Body of pancreas (tissue), 4 donors: ENCODE measurements at regions not wholly inside any gene's neighbourhood (a gene's known extent, or its start where the extent isn't known, plus 50 kb on each side); places are given as distances from the start of the nearest gene placed in this dataset.

Experiments
- ATAC-seq: fragments of 150-250 bp; one replicate; pipeline ENCODE4 v1.9.1; 2016
- DNase-seq, 4 donors: peaks; one replicate each; pipeline ENCODE4 v3.0.0-alpha.2; 2019
- H3K27ac ChIP-seq, 4 donors: fragments of 200-600 bp; sonication (generic); 1 replicate in 3 of 4; 2 replicates in 1 of 4; pipeline versions ENCODE4 v1.5.1 to v1.6.1; 2016 to 2019; ENCODE audit warnings: mild to moderate bottlenecking in 1 of 4, mixed read lengths in 1 of 4, moderate library complexity in 1 of 4
- H3K27me3 ChIP-seq, 2 donors: fragments of 200-600 bp; sonication (generic); one replicate each; pipeline ENCODE4 v1.6.0; 2016; ENCODE audit warnings: mild to moderate bottlenecking in 1 of 2
- H3K36me3 ChIP-seq, 2 donors: fragments of 200-600 bp; sonication (generic); replicated peaks in 1 of 2; 2 replicates each; pipeline ENCODE4 v1.5.1; 2016; ENCODE audit warnings: low read depth in 2 of 2; ENCODE audit not compliant: insufficient read depth in 1 of 2
- H3K4me1 ChIP-seq: fragments of 200-600 bp; sonication (generic); one replicate; pipeline ENCODE4 v1.6.0; 2016
- H3K4me3 ChIP-seq, 2 donors: fragments of 200-600 bp; sonication (generic); 1 replicate in 1 of 2; 2 replicates in 1 of 2; pipeline ENCODE4 v1.5.1; 2016 to 2019
- H3K9me3 ChIP-seq, 3 donors: fragments of 200-600 bp; sonication (generic); 1 replicate in 2 of 3; 2 replicates in 1 of 3; pipeline ENCODE4 v1.5.1; 2016
- CTCF ChIP-seq, 7 experiments: fragments of 450-650 bp in 4 of 7; fragments of 200-600 bp in 3 of 7; sonication (generic) in 3 of 7; IDR thresholded peaks; one replicate each; pipeline ENCODE4 v1.5.1; 2016 to 2019; ENCODE audit warnings: antibody characterized with exemption in 7 of 7
- POLR2A ChIP-seq, 3 donors: fragments of 450-650 bp; IDR thresholded peaks; one replicate each; pipeline ENCODE4 v1.6.1; 2016; ENCODE audit warnings: antibody characterized with exemption in 3 of 3, mild to moderate bottlenecking in 2 of 3
- WGBS, 2 donors: methylation state at CpG; one replicate each; pipeline ENCODE4 v1.1.5; 2017; 5-methylcytosine and 5-hydroxymethylcytosine counted together
- intact Hi-C: fragments of 100-400 bp; cut with DNase I; formaldehyde crosslinking; loops from one replicate; pipeline ENCODE4 v1.15.1; 2023

- Histone ChIP-seq H3K9me3 (no peaks in the 10 kb centered on the region), H3K27me3 (no peaks in the 10 kb centered on the region), H3K4me3 (no peak overlapping the region), H3K36me3 (no peaks in the 10 kb centered on the region), H3K4me1 (no peaks in the 10 kb centered on the region), H3K27ac (no peak overlapping the region)
- no peak for ATAC-seq
- TF ChIP-seq POLR2A (IDR thresholded peaks at IDR 0.05) (no peak), CTCF (IDR thresholded peaks at IDR 0.05) (no peak)
- intact Hi-C loops: no loop called here
- no peak for DNase-seq
- 73% methylated on average over 2 of the region's 2 CpGs for WGBS, 2 donors
Measured at GRCh38 chr9:71541436-71541835, 226.9 kb downstream of the CEMIP2 start.

- Histone ChIP-seq H3K4me1 (no peaks in the 10 kb centered on the region), H3K27me3 (no peaks in the 10 kb centered on the region), H3K27ac (no peak overlapping the region), H3K4me3 (no peak overlapping the region), H3K36me3 (no peaks in the 10 kb centered on the region), H3K9me3 (no peaks in the 10 kb centered on the region)
- TF ChIP-seq POLR2A (IDR thresholded peaks at IDR 0.05) (no peak), CTCF (IDR thresholded peaks at IDR 0.05) (no peak)
- no peak for ATAC-seq
- DNase-seq: no peak
- WGBS, 2 donors: 72 to 80% methylated on average over 14 to 16 of the region's 16 CpGs
- intact Hi-C loops: no loop called here
Measured at GRCh38 chr9:71524996-71525580, 243.2 kb downstream of the CEMIP2 start.

GRCh38 chr9:71524516-71524915 is 243.8 kb downstream of the CEMIP2 start:
- intact Hi-C loops: no loop called here
- no peaks in the 10 kb centered on the region for H3K36me3 ChIP-seq
- TF ChIP-seq POLR2A (IDR thresholded peaks at IDR 0.05) (no peak), CTCF (IDR thresholded peaks at IDR 0.05) (no peak)
- H3K4me1 ChIP-seq: no peaks in the 10 kb centered on the region
- H3K27ac ChIP-seq: no peak overlapping the region
- no peak overlapping the region for H3K4me3 ChIP-seq
- 45 to 57% methylated on average over 1 of the region's 1 CpG for WGBS, 2 donors
- ATAC-seq: no peak
- H3K9me3 ChIP-seq: no peaks in the 10 kb centered on the region
- no peak for DNase-seq
- H3K27me3 ChIP-seq: no peaks in the 10 kb centered on the region

- intact Hi-C loops: no loop called here
- ATAC-seq: no peak
- Histone ChIP-seq H3K4me3 (no peak overlapping the region), H3K27me3 (no peaks in the 10 kb centered on the region), H3K4me1 (no peaks in the 10 kb centered on the region), H3K36me3 (no peaks in the 10 kb centered on the region), H3K9me3 (no peaks in the 10 kb centered on the region), H3K27ac (no peak overlapping the region)
- WGBS, 2 donors: 36 to 47% methylated on average over 3 of the region's 3 CpGs
- DNase-seq: no peak
- TF ChIP-seq CTCF (IDR thresholded peaks at IDR 0.05) (no peak), POLR2A (IDR thresholded peaks at IDR 0.05) (no peak)
Measured at GRCh38 chr9:71521132-71521531, 247.2 kb downstream of the CEMIP2 start.

- no peaks in the 10 kb centered on the region for H3K4me1 ChIP-seq
- 11 to 23% methylated on average over 1 of the region's 1 CpG for WGBS, 2 donors
- no peak overlapping the region for H3K4me3 ChIP-seq
- ATAC-seq: no peak
- intact Hi-C loops: no loop called here
- no peaks in the 10 kb centered on the region for H3K9me3 ChIP-seq
- H3K27ac ChIP-seq: no peak overlapping the region
- TF ChIP-seq POLR2A (IDR thresholded peaks at IDR 0.05) (no peak), CTCF (IDR thresholded peaks at IDR 0.05) (no peak)
- H3K27me3 ChIP-seq: no peaks in the 10 kb centered on the region
- H3K36me3 ChIP-seq: no peaks in the 10 kb centered on the region
- no peak for DNase-seq
Measured at GRCh38 chr9:71519098-71519696, 249.1 kb downstream of the CEMIP2 start.
